ENCODE measurements at regions not wholly inside any gene's neighbourhood (a gene's known extent, or its start where the extent isn't known, plus 50 kb on each side); places are given as distances from the start of the nearest gene placed in this dataset.

GRCh38 chr1:224565611-224566406 is 50.3 kb upstream of the CNIH3 start:
- DNase-seq (ENCODE audit: low read depth) = no peak
- no peak for TF ChIP-seq CTCF (IDR thresholded peaks at IDR 0.05; ENCODE audit: insufficient read depth, low read depth, low read length)
- no peak overlapping the region for H3K4me3 ChIP-seq (ENCODE audit: low read depth, low read length)
